GM18517 (cell line): ENCODE measurements at regions not wholly inside any gene's neighbourhood (a gene's known extent, or its start where the extent isn't known, plus 50 kb on each side); places are given as distances from the start of the nearest gene placed in this dataset.

Experiments
- ATAC-seq: cut with Tn5 transposase; IDR thresholded peaks from one replicate; pipeline ENCODE4 v1.9.1; 2021; ENCODE audit warnings: mild to moderate bottlenecking, moderate library complexity; ENCODE audit not compliant: unreplicated experiment

DNA sequence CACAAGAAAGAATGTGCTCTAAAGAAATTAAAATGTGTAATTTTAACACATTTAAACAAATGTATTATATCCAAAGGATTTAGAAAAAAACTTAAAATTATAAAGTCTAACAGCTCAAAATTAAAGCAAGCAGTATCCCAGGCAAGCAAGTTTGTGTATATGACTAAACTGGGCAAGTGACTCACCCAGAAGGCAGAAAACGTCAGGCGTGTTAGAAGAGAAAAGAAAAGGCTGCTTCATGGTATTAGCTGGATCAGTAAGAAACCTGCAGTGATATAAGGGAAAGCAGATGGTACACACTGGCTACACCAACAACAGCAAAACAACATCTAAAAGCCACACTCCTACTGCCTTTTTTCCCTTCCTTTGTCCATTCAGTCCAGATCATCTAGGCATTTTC, 250.6 kb upstream of the NDST3 start:
- no peak for ATAC-seq

DNA sequence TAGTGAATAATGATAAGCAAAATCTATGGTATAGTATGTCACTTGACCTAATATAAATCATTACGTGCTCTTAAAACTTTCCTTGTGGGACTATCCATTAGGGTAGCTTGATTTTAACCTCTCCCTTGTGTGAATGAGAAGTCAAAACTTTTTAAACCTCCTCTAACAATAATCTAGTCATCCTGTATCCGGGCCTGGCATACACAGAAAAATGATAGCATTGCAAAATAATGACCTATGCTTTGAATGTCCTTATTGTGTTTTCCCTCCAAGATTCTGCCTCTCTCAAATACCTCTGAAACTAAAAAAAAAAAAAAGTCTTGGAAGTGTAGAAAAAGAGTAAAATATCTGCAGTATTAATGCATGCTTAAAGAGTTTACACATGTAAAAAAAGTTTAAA, 250.0 kb upstream of the NDST3 start:
- no peak for ATAC-seq

DNA sequence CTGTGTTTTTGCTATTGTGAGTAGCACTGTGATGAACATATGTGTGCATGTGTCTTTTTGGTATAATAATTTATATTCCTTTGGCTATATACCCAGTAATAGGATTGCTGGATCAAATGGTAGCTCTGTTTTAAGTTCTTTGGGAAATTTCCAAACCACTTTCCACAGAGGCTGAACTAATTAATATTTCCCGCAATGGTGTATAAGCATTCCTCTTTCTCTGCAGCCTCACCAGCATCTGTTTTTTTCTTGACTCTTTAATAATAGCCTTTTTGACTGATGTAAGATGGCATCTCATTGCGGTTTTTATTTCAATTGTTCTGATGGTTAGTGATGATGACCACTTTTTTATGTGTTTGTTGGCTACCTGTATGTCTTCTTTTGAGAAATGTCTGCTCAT, 247.7 kb upstream of the NDST3 start:
- no peak for ATAC-seq

DNA sequence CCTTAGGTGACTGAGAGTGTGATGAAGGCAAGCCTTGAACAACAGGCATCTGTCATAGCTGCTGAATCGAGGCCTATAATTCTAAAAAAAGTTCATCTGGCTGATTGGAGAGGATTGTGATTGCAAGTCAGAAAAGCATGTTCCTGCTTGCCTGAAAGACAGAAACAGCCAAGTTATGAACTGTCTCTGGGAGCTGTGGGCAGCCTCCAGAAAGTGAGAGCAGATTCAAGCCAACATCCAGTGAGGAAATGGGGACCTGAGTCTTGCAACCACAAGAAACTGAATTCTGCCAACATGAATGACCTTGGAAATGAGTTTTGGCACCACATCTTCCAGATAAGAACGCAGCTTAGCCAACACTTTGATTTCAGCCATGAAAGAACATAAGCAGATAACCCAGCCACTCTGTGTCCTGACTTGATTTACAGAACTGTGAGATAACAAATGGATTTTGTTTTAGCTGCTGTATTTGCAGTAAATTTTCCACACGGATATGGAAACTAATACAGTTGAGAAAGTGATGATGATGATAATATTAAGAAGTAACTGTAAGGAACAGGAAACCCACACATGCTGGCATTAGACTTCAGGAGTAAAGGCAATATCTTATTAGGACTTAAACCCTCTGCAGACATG, 240.3 kb upstream of the NDST3 start:
- ATAC-seq: no peak

DNA sequence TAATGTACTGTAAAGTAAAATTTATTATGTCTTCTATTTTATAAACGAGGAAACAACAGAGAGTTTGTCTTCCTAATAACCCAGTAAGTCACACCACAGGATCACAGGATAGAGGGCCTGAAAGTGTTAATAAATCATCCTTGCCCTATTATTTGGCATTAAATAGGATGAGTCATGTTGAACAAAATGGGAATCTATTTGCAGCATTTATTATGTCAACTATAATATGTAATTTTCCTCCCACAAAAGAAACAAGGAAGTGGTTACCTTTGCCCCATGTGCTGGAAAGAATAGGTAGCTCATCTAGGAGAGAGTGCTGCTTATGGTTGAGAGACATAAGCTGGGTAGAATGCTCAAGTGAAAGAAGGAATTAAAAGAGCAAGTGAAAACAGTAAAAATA, 237.6 kb upstream of the NDST3 start:
- no peak for ATAC-seq

DNA sequence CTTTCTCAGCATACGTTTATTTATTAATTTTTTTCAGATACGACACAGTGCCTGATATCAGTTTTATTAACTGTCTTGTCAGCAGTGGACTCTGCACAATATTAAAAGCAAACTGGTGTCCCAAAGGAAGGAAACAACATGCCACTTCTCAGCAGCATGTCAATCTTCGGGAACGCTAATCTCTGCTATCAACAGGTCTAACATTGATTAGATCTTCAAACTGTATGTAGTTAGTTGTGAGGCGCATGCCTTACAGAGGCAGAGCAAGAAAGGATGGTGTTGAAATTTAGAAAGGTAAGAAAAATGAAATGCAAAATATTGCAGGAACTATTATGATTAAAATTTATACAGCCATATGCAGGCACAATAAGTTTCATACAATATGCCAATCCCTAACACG, 233.7 kb upstream of the NDST3 start:
- ATAC-seq: no peak

DNA sequence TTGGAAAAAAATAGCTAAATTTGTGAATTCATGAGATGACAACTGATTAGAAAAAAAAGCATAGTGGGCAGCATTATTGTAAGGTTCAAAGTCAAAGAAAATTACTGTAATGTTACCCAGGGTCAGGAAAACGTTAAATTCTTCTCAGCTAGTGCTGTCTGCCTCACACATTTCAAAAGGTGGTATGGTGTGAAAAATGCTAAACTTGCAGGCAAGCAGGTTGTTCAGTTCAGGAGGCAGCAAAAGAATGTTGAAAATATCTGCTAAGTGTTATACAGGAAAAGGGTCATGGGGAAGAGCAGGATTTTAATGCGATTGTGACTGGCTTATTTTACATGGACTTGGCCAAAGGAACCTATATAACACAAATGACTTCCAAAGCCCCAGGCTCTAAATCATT, 232.5 kb upstream of the NDST3 start:
- no peak for ATAC-seq

DNA sequence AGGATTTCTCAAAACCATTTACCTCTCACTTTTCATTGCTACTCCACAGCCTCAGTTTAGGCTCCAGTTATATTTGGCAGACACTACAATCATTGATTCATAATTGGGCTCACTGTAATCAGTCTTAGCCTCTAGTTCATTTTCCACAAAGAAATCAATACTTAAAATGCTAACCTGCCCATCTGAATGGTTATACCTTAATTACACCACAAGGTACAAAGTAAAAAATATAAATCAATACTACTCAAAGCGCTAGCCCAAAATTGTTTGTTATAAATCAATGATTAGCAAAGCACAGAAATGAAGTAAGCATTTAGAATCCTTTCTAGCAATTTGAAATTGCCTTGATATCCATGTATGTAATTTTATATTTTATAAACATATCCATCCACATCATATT, 222.6 kb upstream of the NDST3 start:
- no peak for ATAC-seq

DNA sequence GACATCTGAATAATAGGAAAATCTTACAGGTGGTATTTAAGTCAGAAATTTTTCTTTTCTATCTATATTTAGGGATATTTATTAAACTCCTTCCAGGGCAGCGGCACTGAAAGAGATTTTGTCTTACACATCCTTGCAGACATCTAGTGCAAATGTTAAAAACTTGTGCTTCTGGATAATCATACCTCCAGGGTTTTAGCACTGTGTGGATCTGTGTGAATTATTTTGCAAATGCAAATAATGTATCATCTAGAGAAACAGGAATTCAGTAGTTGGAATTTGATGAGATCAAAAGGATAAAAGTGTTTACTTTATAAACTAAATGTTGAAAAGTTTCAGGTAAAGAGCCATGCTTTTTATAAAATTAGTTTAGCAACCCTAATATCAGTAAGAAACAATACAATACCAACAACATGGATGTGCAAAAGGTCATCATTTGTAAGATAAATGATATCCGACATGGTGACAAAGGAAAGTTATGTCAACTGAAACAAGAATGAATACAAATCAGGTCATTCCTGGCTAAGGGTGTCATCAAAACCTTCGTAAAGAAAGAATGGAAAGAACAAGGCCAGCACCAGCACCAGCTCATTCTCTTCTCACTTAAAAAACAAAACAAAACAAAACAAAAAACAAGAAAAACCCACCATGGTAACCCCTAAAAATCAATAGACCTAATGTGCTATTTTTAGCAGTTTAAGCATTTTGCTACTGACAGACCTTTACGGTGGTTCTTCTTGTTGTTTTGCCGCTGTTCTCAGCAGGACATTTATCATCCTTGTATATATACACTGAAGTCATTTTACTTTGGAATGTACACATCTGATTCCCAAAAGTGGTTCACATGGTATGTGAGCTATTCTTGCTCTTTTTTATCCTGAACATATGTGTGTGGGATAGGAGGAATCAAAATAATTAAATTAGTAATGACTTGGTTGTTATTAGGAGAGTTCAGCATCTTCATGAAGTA, 219.7 kb upstream of the NDST3 start:
- no peak for ATAC-seq

DNA sequence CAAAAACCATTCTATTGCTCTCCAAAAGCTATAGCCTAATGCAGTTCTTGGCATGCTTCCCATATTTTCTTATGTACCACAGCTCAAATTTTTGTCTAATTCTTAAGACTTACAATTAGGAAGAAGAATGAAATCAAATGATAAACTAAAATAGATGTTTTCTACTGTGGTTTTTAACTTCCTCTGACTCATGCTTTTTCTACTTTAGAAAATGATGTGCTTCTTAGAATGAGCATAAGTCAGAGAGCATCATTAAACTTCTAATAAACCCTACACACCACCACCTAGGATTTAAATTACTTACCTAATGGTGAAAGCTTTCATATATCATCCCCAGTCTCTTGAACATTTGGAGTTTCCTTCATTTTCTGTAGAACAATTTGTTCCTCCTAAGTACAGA, 217.0 kb upstream of the NDST3 start:
- no peak for ATAC-seq

DNA sequence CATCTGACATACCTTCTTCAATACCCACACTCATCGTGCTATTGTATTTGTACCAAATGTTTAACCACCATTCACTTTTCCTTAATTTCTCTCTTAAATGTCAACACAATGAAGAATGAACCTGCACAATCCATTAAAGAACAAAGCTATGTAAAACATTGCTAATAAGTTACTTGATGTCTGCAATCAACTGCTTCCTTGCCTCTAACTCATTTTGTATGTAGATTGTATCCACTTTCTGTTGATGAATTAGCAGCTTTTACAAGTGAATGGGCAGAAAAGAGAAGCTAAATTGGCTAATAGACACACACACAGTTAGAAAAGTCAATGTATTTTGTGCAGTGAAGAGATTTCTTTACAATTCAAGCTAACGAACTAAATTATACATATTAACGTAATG, 212.5 kb upstream of the NDST3 start:
- ATAC-seq: no peak

DNA sequence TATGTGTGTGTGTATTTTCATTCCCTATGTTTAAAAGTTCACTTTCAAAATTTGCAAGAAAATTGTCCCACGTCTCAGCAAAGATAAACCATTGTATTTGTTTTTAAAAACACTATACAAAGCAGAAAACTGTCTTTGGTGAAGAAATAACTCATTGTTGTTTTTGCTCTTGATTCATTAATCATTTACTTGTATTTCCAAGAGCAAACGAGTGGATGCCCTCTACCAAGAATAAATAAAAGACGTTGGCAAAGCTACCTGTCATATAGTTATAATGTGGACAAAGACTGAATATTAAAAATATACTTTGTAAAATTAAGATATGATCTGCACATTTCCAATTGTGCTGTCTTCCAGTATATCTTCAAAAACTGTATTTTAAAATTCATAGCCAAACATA, 210.9 kb upstream of the NDST3 start:
- no peak for ATAC-seq

DNA sequence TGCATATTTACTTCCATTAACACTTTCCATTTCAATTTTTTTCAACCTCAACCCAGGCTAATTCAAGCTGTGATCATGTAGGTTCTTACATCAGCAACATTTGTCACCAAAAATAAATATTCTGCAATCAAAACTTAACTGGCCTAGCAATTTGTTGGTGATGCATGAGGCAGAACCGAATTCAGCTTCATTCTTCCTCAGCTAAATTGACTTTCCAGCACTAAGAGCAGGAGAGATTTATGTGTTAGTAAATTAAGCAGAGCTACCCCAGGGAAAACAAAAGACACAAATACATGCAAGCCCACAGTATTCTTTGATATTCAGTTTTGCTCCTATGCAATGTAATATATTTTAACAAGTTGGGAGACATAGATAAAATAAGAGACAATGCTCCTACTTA, 208.7 kb upstream of the NDST3 start:
- ATAC-seq: no peak

DNA sequence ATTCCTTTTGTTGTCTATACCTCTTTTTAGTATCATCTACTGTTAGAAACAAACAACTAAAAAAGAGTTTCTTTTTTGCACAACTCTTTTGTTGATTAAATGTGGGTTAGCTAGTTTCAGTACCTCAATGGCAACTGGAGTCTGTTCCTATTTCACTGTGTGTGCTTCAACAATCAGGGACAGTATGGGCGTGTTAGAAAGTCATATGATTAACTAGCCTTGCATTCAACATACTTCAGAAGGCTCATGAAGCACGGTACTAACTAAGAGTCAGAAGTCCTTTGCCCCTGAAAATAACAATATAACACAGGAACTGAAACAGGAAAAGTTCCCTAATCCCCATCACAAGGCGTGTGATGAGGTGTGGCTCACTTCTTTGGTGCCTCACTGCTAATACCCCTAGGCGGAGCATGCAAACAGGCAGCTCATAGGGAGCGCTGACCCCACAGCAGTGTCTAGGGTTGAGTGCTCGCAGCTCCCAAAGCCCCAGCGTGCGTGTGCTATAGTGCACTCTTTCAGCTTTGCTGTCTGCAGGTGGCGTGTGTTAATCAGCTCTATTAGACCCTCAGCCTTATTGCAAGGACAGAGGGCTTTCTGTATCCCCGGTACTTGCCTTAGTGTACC, 203.1 kb upstream of the NDST3 start:
- no peak for ATAC-seq

DNA sequence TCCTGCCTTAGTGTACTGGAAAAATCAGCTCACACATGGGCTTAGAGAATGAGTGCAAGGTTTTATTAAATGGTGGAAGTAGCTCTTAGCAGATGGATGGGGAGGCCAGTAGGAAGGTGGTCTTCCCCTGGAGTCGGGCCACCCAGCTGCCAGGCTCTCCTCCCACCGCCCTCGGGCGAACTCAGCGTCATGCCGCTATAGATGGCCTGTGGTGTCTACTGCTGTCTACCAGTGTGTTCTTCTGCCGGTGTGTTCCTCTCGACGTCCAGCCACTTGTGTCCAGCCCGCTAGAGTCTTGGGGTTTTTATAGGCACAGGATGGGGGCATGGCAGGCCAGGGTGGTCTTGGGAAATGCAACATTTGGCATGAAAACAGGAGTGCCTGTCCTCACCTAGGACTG, 198.7 kb upstream of the NDST3 start:
- no peak for ATAC-seq

DNA sequence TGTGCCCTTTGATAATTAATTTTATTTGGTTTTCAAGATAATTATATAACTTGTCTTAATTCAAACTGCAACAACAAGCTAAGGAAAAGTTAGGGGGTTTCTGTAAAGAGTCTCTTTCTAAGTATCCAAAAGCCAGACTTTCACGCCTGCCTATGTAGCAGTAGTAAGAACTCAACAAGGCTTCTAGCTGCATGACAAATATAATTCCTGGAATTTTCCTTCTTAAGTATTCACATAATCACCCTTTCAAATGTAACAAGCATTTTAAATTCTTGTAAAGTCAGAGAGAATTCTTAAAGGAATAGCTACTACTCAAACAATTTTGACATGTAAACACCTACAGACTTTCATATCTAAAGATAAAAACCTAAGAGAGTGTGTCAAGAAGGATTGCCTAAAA, 189.7 kb upstream of the NDST3 start:
- ATAC-seq: no peak

DNA sequence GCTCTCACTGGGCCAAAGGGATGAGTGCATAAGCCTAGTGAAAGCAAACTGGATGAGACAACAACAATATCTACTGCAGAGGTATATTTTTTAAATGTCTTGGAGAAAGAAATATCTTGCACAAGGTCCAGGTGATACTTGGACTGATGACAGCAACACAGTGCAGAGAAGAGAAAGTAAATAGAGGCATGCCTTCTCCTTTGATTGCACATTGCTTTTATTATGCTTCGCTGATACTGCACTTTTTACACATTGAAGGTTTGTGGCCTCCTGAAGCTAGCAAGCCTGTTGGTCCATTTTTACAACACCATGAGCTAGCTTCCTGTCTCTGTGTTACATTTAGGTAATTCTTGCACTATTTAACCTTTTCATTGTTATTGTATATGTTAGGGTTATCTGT, 189.0 kb upstream of the NDST3 start:
- ATAC-seq: no peak

DNA sequence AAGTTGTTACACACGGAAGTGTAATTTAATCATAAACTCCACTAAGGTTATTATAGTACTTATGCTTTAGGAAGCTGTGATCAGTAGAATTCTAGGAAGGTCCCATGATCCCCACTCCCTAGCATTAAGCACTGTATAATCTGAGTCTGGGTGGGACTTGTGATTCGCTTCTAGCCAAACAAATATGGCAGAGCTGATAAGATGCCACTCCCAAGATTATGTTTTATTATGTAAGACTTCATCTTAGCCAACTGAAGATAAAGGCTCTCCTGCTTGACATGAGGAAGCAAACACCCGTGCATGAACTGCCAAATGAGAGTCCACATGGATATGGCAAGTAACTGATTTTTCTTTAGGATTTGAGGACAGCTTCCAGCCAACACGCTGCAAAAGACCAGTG, 186.4 kb upstream of the NDST3 start:
- ATAC-seq: no peak

DNA sequence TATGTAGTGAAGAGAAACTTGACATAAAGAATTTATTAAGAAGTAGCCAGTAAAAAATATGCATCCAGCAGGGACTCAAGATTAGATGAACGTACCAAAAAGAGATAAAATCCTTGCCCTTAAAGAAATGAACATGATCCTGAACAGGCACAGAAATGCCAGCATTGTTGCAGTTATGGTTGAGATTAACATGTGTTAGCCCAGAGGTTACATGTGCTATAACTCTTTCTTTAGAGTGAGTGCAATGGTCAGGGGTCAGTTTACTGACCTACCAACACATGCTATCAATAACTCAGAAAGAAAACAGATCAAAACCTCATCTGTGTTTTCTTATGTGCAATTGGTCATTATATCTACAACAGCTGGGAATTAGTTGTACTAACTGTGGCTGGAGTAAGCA, 166.1 kb upstream of the NDST3 start:
- ATAC-seq: no peak

DNA sequence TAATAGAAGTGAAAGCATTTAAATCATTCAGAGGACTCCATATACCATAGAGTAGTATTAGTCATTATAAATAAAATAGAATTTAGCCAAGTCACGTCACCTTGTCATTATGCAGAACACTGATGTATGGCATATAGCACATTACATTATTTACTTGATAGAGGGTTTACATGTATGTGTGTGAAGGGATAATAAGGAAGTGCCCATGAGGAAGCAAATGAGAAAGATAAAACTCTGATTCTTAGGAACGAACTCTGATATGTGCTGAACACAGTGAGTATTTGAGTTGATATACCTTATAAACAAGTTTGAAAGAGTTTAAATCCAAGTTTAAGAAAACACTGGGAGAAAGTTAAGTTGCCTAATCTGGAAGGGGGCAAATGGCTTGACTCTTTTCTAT, 160.5 kb upstream of the NDST3 start:
- ATAC-seq: no peak

DNA sequence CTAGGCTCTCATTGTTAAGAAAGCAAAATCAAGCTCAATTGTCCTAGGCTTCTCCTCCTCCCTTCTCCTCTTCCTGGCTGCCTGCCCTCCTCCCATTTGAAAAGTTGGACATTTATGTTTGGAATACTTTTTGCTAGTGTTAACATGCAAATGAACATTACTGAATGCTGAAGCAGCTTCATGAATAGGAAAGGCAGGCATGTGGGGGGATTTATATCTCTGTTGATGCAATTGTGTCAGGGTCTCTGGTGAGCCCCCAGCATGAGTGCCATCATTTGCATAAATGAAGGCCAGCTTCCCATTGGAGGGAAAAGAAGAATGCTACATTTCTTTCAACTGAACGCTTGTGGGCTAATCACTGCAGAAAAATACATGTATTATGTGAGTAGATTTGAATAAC, 160.1 kb upstream of the NDST3 start:
- ATAC-seq: no peak

DNA sequence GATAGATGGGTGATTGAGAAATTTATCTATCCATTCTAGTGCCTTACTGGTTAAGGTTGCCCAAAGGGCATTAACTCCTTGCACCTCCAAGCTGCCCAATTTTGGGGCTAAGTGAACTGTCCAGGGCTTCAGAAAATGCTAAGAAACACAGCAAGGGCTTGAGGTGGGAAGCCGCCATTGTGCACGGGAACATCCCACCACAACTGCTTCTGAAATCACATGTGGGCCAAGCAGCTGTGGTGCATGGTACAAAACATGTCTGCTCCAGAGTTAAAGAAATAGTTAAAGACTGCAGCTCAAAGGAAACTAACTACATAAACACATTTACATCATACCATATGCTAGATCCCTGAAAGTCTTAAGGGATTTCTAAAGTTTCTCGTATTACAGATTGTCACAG, 144.3 kb upstream of the NDST3 start:
- ATAC-seq: no peak
